CD4-positive, alpha-beta T cell (primary cell): ENCODE measurements at regions not wholly inside any gene's neighbourhood (a gene's known extent, or its start where the extent isn't known, plus 50 kb on each side); places are given as distances from the start of the nearest gene placed in this dataset.

Experiments
- ATAC-seq: fragments of 200-7000 bp; cut with Tn5 transposase; one replicate; pipeline ENCODE4 v1.10.0; 2022; ENCODE audit warnings: mild to moderate bottlenecking; ENCODE audit not compliant: poor library complexity
- CTCF ChIA-PET: fragments of 350-600 bp; sonication (Branson Sonifier 250); formaldehyde crosslinking; loops from one replicate; lab custom pipeline; 2021; ENCODE audit warnings: antibody characterized with exemption, inconsistent platforms; lab: Charles Lee
- POLR2A ChIA-PET: fragments of 350-600 bp; sonication (Branson Sonifier 250); formaldehyde crosslinking; loops from one replicate; lab custom pipeline; 2021; ENCODE audit warnings: antibody characterized with exemption, inconsistent platforms; lab: Charles Lee
- DNase-seq, 14 experiments: peaks; one replicate each; pipeline ENCODE4 v3.0.0-alpha.2; 2013 to 2020; ENCODE audit warnings: mixed read lengths in 2 of 14
- H3K27ac ChIP-seq, 2 donors: one replicate each; pipeline versions ENCODE4 v1.5.1 to v1.7.0; 2013; ENCODE audit warnings: low read length in 2 of 2, low read depth in 1 of 2, mild to moderate bottlenecking in 1 of 2
- H3K27me3 ChIP-seq, 2 experiments: 1 replicate in 1 of 2; 2 replicates in 1 of 2; pipeline versions ENCODE4 v1.6.1 to v1.7.0; 2013; ENCODE audit warnings: low read length in 2 of 2, control low read depth in 1 of 2, mild to moderate bottlenecking in 1 of 2, moderate library complexity in 1 of 2; ENCODE audit not compliant: insufficient read depth in 2 of 2, control insufficient read depth in 1 of 2
- H3K36me3 ChIP-seq: one replicate; pipeline ENCODE4 v1.6.1; 2013; ENCODE audit warnings: low read length, control low read depth; ENCODE audit not compliant: insufficient read depth
- H3K4me1 ChIP-seq: one replicate; pipeline ENCODE4 v1.6.1; 2013; ENCODE audit warnings: low read length, control low read depth; ENCODE audit not compliant: insufficient read depth
- H3K4me3 ChIP-seq: one replicate; pipeline ENCODE4 v1.5.1; 2013; ENCODE audit warnings: mild to moderate bottlenecking, low read length, moderate library complexity
- H3K9me3 ChIP-seq, 2 experiments: 1 replicate in 1 of 2; 2 replicates in 1 of 2; pipeline versions ENCODE4 v1.6.1 to v1.7.0; 2013; ENCODE audit warnings: low read length in 2 of 2, mild to moderate bottlenecking in 2 of 2, control low read depth in 1 of 2, moderate library complexity in 1 of 2; ENCODE audit not compliant: control insufficient read depth in 1 of 2, insufficient read depth in 1 of 2
- H3K27ac Mint-ChIP-seq: one replicate; pipeline ENCODE4 v1.8.0; 2020; ENCODE audit warnings: mixed read lengths
- H3K27me3 Mint-ChIP-seq: one replicate; pipeline ENCODE4 v1.8.0; 2021; ENCODE audit warnings: mixed read lengths
- H3K36me3 Mint-ChIP-seq: one replicate; pipeline ENCODE4 v1.8.0; 2021; ENCODE audit warnings: low read depth, mixed read lengths
- H3K4me1 Mint-ChIP-seq: one replicate; pipeline ENCODE4 v1.8.0; 2021; ENCODE audit warnings: low read depth, mixed read lengths
- H3K4me3 Mint-ChIP-seq: one replicate; pipeline ENCODE4 v1.8.0; 2020; ENCODE audit warnings: mild to moderate bottlenecking, mixed read lengths
- H3K9me3 Mint-ChIP-seq: one replicate; pipeline ENCODE4 v1.8.0; 2020; ENCODE audit warnings: mixed read lengths
- CTCF ChIP-seq: fragments of 200-600 bp; IDR thresholded peaks from one replicate; pipeline ENCODE4 v1.8.0; 2022; ENCODE audit warnings: antibody characterized with exemption, mild to moderate bottlenecking
- intact Hi-C, 2 experiments: fragments of 100-400 bp; cut with DNase I in 1 of 2; cut with micrococcal nuclease in 1 of 2; formaldehyde crosslinking; loops; one replicate each; pipeline versions ENCODE4 v1.15.1 to v1.9.0; 2023 to 2025; cut with DNase I, micrococcal nuclease

DNA sequence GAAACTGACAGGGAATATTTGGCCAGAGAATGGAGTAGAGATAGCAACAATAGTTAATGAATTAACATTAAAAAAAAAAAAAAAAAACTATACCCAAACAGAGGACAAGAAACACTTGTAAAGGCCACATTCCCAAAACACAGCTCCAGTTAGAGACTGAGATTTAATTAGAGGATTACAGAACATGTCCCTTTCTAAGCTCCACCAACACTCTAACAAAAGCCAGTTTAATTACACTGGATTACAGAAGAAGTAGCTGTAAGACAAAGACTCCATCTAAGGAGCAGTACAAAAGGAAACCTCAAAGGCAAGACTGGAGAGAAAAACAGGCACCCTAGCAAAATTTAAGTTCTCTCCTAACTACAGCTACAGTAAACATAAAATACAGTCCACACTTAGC lies 1247.7 kb upstream of the AGA start:
- DNase-seq: no peak
- no peak for TF ChIP-seq CTCF
- Mint-ChIP-seq H3K27me3 (no peaks in the 10 kb centered on the region), H3K9me3 (peaks cover 8% of the 10 kb centered on the region), H3K36me3 (no peaks in the 10 kb centered on the region), H3K4me3 (no peak overlapping the region), H3K4me1 (no peaks in the 10 kb centered on the region), H3K27ac (no peak overlapping the region)
- Histone ChIP-seq H3K27me3 (no peaks in the 10 kb centered on the region), H3K36me3 (no peaks in the 10 kb centered on the region), H3K4me1 (no peaks in the 10 kb centered on the region), H3K27ac (no peak overlapping the region), H3K4me3 (no peak overlapping the region), H3K9me3 (peaks cover 0 to 5% of the 10 kb centered on the region in 2 experiments)
- POLR2A ChIA-PET: no interaction called here
- ATAC-seq: no peak
- intact Hi-C loops: no loop called here
- CTCF ChIA-PET: interaction anchor here (1.1 kb wide), 1 partner anchor 20 kb away, joined by 6 read pairs; no protein-coding TSS in a partner anchor

DNA sequence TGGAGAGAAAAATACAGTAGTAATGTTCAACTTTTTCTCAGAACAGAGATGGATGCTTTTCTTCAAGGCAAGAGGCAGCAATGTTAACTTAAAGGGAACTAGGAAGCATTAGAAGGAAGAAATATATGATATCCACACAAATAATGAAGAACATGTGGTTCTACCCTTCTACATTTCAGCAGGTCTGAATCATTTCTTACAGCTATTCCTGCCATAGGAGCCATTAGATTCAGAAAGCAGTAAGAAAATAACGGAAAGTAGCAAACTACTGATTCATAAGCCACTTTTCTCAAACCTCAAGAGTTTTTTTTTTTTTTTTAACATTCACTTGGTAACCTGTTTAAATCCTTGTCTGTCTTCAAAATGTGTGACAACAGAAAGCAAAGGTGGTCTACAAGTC lies 1251.6 kb upstream of the AGA start:
- no peak for TF ChIP-seq CTCF
- Mint-ChIP-seq H3K9me3 (peaks cover 3% of the 10 kb centered on the region), H3K4me1 (no peaks in the 10 kb centered on the region), H3K27ac (no peak overlapping the region), H3K27me3 (no peaks in the 10 kb centered on the region), H3K4me3 (no peak overlapping the region), H3K36me3 (no peaks in the 10 kb centered on the region)
- intact Hi-C loops: no loop called here
- Histone ChIP-seq H3K36me3 (no peaks in the 10 kb centered on the region), H3K27me3 (no peaks in the 10 kb centered on the region), H3K27ac (no peak overlapping the region), H3K4me3 (no peak overlapping the region), H3K9me3 (no peaks in the 10 kb centered on the region), H3K4me1 (no peaks in the 10 kb centered on the region)
- ChIA-PET CTCF (no interaction called here), POLR2A (no interaction called here)
- DNase-seq (no peak), ATAC-seq (no peak)

GRCh38 chr4:178696515-178696914 lies 1254.3 kb upstream of the AGA start:
- ChIA-PET POLR2A (no interaction called here), CTCF (no interaction called here)
- DNase-seq (no peak), ATAC-seq (no peak)
- Mint-ChIP-seq H3K27ac (no peak overlapping the region), H3K4me3 (no peak overlapping the region), H3K36me3 (no peaks in the 10 kb centered on the region), H3K4me1 (no peaks in the 10 kb centered on the region), H3K27me3 (no peaks in the 10 kb centered on the region), H3K9me3 (no peaks in the 10 kb centered on the region)
- Histone ChIP-seq H3K4me3 (no peak overlapping the region), H3K9me3 (no peaks in the 10 kb centered on the region), H3K27ac (no peak overlapping the region), H3K4me1 (no peaks in the 10 kb centered on the region), H3K27me3 (no peaks in the 10 kb centered on the region), H3K36me3 (no peaks in the 10 kb centered on the region)
- TF ChIP-seq CTCF: no peak
- intact Hi-C loops: no loop called here
